ENCODE measurements at regions not wholly inside any gene's neighbourhood (a gene's known extent, or its start where the extent isn't known, plus 50 kb on each side); places are given as distances from the start of the nearest gene placed in this dataset.

- TF ChIP-seq CTCF (IDR thresholded peaks at IDR 0.05; ENCODE audit: extremely low read depth, missing control alignments) = no peak
Measured at GRCh38 chr2:173419506-173419905, 64.8 kb downstream of the CDCA7 start.

GRCh38 chr2:173424886-173425285 lies 70.2 kb downstream of the CDCA7 start:
- no peak for DNase-seq (ENCODE audit: low spot score)
- TF ChIP-seq CTCF (IDR thresholded peaks at IDR 0.05; ENCODE audit: extremely low read depth, missing control alignments) = no peak

More at GRCh38 chr2:173419506-173419905, 64.8 kb downstream of the CDCA7 start:
- DNase-seq (ENCODE audit: low spot score) = no peak

- DNase-seq (ENCODE audit: low spot score) = no peak
- no peak for TF ChIP-seq CTCF (IDR thresholded peaks at IDR 0.05; ENCODE audit: extremely low read depth, missing control alignments)
Measured at GRCh38 chr2:173427887-173428668, 73.4 kb downstream of the CDCA7 start.

- DNase-seq (ENCODE audit: low spot score) = no peak
- no peak for TF ChIP-seq CTCF (IDR thresholded peaks at IDR 0.05; ENCODE audit: extremely low read depth, missing control alignments)
Measured at GRCh38 chr2:173431191-173431590, 76.5 kb downstream of the CDCA7 start.

GRCh38 chr2:173432049-173432754 lies 77.5 kb downstream of the CDCA7 start:
- DNase-seq (ENCODE audit: low spot score) = no peak
- TF ChIP-seq CTCF (IDR thresholded peaks at IDR 0.05; ENCODE audit: extremely low read depth, missing control alignments) = no peak

- no peak for TF ChIP-seq CTCF (IDR thresholded peaks at IDR 0.05; ENCODE audit: extremely low read depth, missing control alignments)
- no peak for DNase-seq (ENCODE audit: low spot score)
Measured at GRCh38 chr2:173434762-173435569, 80.3 kb downstream of the CDCA7 start.
